ENCODE measurements at regions not wholly inside any gene's neighbourhood (a gene's known extent, or its start where the extent isn't known, plus 50 kb on each side); places are given as distances from the start of the nearest gene placed in this dataset.

DNA sequence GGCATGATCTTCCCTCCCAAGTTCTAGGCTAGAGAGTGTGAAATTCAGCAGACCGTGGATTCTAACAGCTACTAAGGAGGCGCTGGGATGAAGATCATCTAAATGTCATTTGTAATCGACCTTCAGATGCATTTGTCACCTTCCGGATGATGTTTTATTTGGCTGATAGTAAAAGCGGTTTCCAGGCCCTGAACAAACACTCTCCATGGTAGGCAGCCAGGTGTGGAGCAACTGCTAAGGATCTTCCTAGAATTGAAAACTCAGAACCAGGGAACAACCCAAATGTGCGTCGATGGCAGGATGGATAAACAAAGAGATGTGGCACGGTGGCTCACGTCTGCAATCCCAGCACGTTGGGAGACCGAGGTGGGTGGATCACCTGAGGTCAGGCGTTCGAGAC is 107.2 kb upstream of the CACNA1A start:
- no peaks in the 10 kb centered on the region for H3K9me3 ChIP-seq (ENCODE audit: low read depth)
- in situ Hi-C loops (cut with MboI) = no loop called here
- no peaks in the 10 kb centered on the region for H3K36me3 ChIP-seq (ENCODE audit: low read depth)
- H3K79me2 ChIP-seq (ENCODE audit: insufficient read depth) = no peaks in the 10 kb centered on the region
- 78 to 84% methylated on average over 11 to 13 of the region's 13 CpGs for WGBS, 2 experiments (ENCODE audit: low coverage in 1 of 2, low lambda C conversion rate in 2 of 2, missing lambda C conversion rate in 2 of 2)
- no peak overlapping the region for H3K4me3 ChIP-seq
- no peaks in the 10 kb centered on the region for H4K20me1 ChIP-seq (ENCODE audit: insufficient read depth)
- H3K9me2 ChIP-seq (ENCODE audit: insufficient read depth) = no peaks in the 10 kb centered on the region
- TF ChIP-seq EZH2phosphoT487 (IDR thresholded peaks at IDR 0.05; ENCODE audit: insufficient read depth, low read depth) (no peak), EZH2 (IDR thresholded peaks at IDR 0.05; ENCODE audit: insufficient read depth, poor library complexity, severe bottlenecking) (no peak)
- H3K9ac ChIP-seq = no peak overlapping the region
- no peaks in the 10 kb centered on the region for H3K27me3 ChIP-seq (replicated peaks; ENCODE audit: insufficient read depth)
- H3K4me1 ChIP-seq (ENCODE audit: insufficient read depth) = no peaks in the 10 kb centered on the region
- H3K27ac ChIP-seq = no peak overlapping the region
- H3K4me2 ChIP-seq (ENCODE audit: unreplicated experiment) = no peak overlapping the region
- no peaks in the 10 kb centered on the region for H3F3A ChIP-seq (ENCODE audit: insufficient read depth)
- H2AFZ ChIP-seq = no peak overlapping the region
- DNase-seq = no peak

DNA sequence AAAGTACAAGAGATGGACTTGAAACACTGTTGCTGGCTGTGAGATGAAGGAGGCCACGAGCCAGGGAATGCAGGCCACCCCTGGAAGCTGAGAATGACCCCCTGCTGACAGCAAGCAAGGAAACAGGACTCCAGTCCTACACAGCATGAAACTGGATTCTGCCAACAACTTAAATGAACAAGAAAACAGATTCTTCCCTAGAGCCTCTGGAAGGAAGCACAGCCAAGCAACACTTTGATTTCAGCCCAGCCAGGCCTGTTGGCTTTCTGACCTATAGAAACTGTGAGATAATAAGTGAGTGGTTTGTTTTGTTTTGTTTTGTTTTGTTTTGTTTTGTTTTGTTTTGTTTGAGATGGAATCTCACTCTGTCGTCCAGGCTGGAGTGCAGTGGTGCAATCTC is 105.3 kb upstream of the CACNA1A start:
- TF ChIP-seq EZH2 (IDR thresholded peaks at IDR 0.05; ENCODE audit: insufficient read depth, poor library complexity, severe bottlenecking) (no peak), EZH2phosphoT487 (IDR thresholded peaks at IDR 0.05; ENCODE audit: insufficient read depth, low read depth) (no peak)
- Histone ChIP-seq H3K79me2 (ENCODE audit: insufficient read depth) (no peaks in the 10 kb centered on the region), H3K9ac (no peak overlapping the region), H3K36me3 (ENCODE audit: low read depth) (no peaks in the 10 kb centered on the region), H3F3A (ENCODE audit: insufficient read depth) (no peaks in the 10 kb centered on the region), H3K4me1 (ENCODE audit: insufficient read depth) (no peaks in the 10 kb centered on the region), H3K4me3 (no peak overlapping the region), H3K4me2 (ENCODE audit: unreplicated experiment) (no peak overlapping the region), H3K9me3 (ENCODE audit: low read depth) (no peaks in the 10 kb centered on the region), H4K20me1 (ENCODE audit: insufficient read depth) (no peaks in the 10 kb centered on the region), H3K9me2 (ENCODE audit: insufficient read depth) (no peaks in the 10 kb centered on the region), H3K27me3 (replicated peaks; ENCODE audit: insufficient read depth) (no peaks in the 10 kb centered on the region), H3K27ac (no peak overlapping the region), H2AFZ (no peak overlapping the region)
- DNase-seq = no peak
- in situ Hi-C loops (cut with MboI) = no loop called here
- 69 to 70% methylated on average over 2 of the region's 2 CpGs for WGBS, 2 experiments (ENCODE audit: low coverage in 1 of 2, low lambda C conversion rate in 2 of 2, missing lambda C conversion rate in 2 of 2)

DNA sequence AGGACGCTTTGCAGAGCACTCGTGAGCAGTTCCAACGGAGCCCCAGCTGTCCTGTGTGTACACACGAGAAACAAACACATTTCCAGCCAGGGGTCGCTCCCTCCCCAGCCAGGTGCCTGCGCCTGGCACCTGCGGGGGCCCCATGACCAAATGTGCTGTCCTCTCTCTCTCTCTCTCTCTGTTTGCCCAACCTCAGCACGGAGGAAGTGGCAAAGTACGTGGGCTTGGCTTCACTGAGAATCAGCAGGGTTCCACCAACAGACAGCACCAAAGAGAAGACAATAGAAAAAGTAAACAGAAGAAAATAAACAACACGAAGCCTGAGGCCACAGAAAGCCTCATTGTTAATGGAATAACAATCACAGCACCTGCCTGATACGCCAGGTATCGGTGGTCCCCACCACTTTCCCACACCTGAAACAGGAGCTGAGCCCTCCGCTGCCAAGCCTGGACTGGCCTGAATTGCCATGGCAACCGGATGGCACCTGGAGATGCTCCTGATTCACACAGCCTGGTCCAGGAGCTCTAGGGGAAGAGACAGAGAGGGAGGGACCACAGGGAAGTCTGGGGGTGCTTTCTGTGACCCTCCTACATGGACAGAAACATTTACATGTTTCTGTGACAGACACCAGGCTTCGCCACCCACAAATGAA is 103.9 kb upstream of the CACNA1A start:
- Histone ChIP-seq H3F3A (ENCODE audit: insufficient read depth) (no peaks in the 10 kb centered on the region), H3K36me3 (ENCODE audit: low read depth) (no peaks in the 10 kb centered on the region), H3K4me1 (ENCODE audit: insufficient read depth) (no peaks in the 10 kb centered on the region), H3K4me2 (ENCODE audit: unreplicated experiment) (no peak overlapping the region), H3K9me2 (ENCODE audit: insufficient read depth) (no peaks in the 10 kb centered on the region), H4K20me1 (ENCODE audit: insufficient read depth) (no peaks in the 10 kb centered on the region), H3K4me3 (no peak overlapping the region), H2AFZ (no peak overlapping the region), H3K9ac (no peak overlapping the region), H3K27me3 (replicated peaks; ENCODE audit: insufficient read depth) (no peaks in the 10 kb centered on the region), H3K27ac (no peak overlapping the region), H3K9me3 (ENCODE audit: low read depth) (no peaks in the 10 kb centered on the region), H3K79me2 (ENCODE audit: insufficient read depth) (no peaks in the 10 kb centered on the region)
- no peak for DNase-seq
- in situ Hi-C loops (cut with MboI) = no loop called here
- 52 to 54% methylated on average over 15 of the region's 15 CpGs for WGBS, 2 experiments (ENCODE audit: low coverage in 1 of 2, low lambda C conversion rate in 2 of 2, missing lambda C conversion rate in 2 of 2)
- no peak for TF ChIP-seq EZH2 (IDR thresholded peaks at IDR 0.05; ENCODE audit: insufficient read depth, poor library complexity, severe bottlenecking)
- TF ChIP-seq EZH2phosphoT487 (IDR thresholded peaks at IDR 0.05; ENCODE audit: insufficient read depth, low read depth) = no peak

DNA sequence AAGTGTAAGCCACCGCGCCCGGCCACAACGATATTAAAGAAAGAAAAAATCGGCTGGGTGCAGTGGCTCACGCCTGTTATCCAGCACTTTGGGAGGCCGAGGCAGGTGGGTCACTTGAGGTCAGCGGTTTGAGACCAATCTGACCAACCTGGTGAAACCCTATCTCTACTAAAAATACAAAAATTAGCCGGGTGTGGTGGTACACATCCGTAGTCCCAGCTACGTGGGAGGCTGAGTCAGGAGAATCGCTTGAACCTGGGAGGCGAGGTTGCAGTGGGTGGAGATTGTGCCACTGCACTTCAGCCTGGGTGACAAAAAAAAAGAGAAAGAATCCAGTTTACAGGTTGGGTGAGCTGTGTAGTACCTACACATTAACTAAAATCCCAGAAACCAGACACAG is 99.9 kb upstream of the CACNA1A start:
- Histone ChIP-seq H3K27ac (no peak overlapping the region), H3F3A (ENCODE audit: insufficient read depth) (no peaks in the 10 kb centered on the region), H3K4me2 (ENCODE audit: unreplicated experiment) (no peak overlapping the region), H3K4me3 (no peak overlapping the region), H3K36me3 (ENCODE audit: low read depth) (no peaks in the 10 kb centered on the region), H3K9me3 (ENCODE audit: low read depth) (no peaks in the 10 kb centered on the region), H3K9ac (no peak overlapping the region), H3K79me2 (ENCODE audit: insufficient read depth) (no peaks in the 10 kb centered on the region), H2AFZ (no peak overlapping the region), H3K4me1 (ENCODE audit: insufficient read depth) (no peaks in the 10 kb centered on the region), H4K20me1 (ENCODE audit: insufficient read depth) (no peaks in the 10 kb centered on the region), H3K9me2 (ENCODE audit: insufficient read depth) (no peaks in the 10 kb centered on the region), H3K27me3 (replicated peaks; ENCODE audit: insufficient read depth) (no peaks in the 10 kb centered on the region)
- no peak for TF ChIP-seq EZH2phosphoT487 (IDR thresholded peaks at IDR 0.05; ENCODE audit: insufficient read depth, low read depth)
- TF ChIP-seq EZH2 (IDR thresholded peaks at IDR 0.05; ENCODE audit: insufficient read depth, poor library complexity, severe bottlenecking) = no peak
- WGBS, 2 experiments (ENCODE audit: low coverage in 1 of 2, low lambda C conversion rate in 2 of 2, missing lambda C conversion rate in 2 of 2) = 85 to 90% methylated on average over 13 of the region's 13 CpGs
- in situ Hi-C loops (cut with MboI) = loop anchor here (5.0 kb wide), 1 partner anchor 116 kb away; no protein-coding TSS in a partner anchor
- DNase-seq = no peak
